ENCODE measurements at regions not wholly inside any gene's neighbourhood (a gene's known extent, or its start where the extent isn't known, plus 50 kb on each side); places are given as distances from the start of the nearest gene placed in this dataset.

- TF ChIP-seq ZNF384 (IDR thresholded peaks at IDR 0.05; ENCODE audit: borderline replicate concordance, low read depth, low read length) = no peak
- no peak for TF ChIP-seq SRF (IDR thresholded peaks at IDR 0.05; ENCODE audit: low read depth in 2 of 2, low read length in 2 of 2)
- no peak for TF ChIP-seq SUPT20H (IDR thresholded peaks at IDR 0.05; ENCODE audit: borderline replicate concordance, control insufficient read depth, low read depth, low read length)
- TF ChIP-seq E4F1 (IDR thresholded peaks at IDR 0.05; ENCODE audit: borderline replicate concordance, partially characterized antibody) = no peak
- no peak for TF ChIP-seq MAX (IDR thresholded peaks at IDR 0.05; ENCODE audit: low read depth, low read length)
- TF ChIP-seq CBX3 (IDR thresholded peaks at IDR 0.05; ENCODE audit: borderline replicate concordance, low read depth) = no peak
These were observed 56.0 kb upstream of the SORCS2 start (continued) for GRCh38 chr4:7136351-7136750.

GRCh38 chr4:7135389-7135746 is 57.0 kb upstream of the SORCS2 start:
- H3K4me1 ChIP-seq (ENCODE audit: control insufficient read depth, insufficient read depth, low read length) = no peaks in the 10 kb centered on the region
- FAIRE-seq (no peak), ATAC-seq (peak; percentile 34; the same call in 2 of the 3 replicates), DNase-seq (ENCODE audit: low read depth, low spot score) (no peak)
- no peak overlapping the region for H2AFZ ChIP-seq (ENCODE audit: control insufficient read depth, low read depth, low read length)
- in situ Hi-C loops (cut with MboI) = no loop called here
- BruUV-seq (replicated peaks) = no TSS peak
- H3K27me3 ChIP-seq (replicated peaks in 1 of 2; ENCODE audit: control insufficient read depth in 2 of 2, insufficient read depth in 2 of 2, low read length in 1 of 2) = no peaks in the 10 kb centered on the region
- ChIA-PET POLR2A (no interaction called here), RAD21 (ENCODE audit: unreplicated experiment) (no interaction called here), SMC1A (ENCODE audit: uncharacterized antibody, unreplicated experiment) (no interaction called here), CTCF (no interaction called here)
- no peak overlapping the region for H3K9ac ChIP-seq (ENCODE audit: control insufficient read depth, insufficient read depth, low read length)
- no peak overlapping the region for H3K27ac ChIP-seq (ENCODE audit: control insufficient read depth, insufficient read depth)
- H3K79me2 ChIP-seq (ENCODE audit: control insufficient read depth, insufficient read depth, low read length) = no peaks in the 10 kb centered on the region
- no peaks in the 10 kb centered on the region for H4K20me1 ChIP-seq (ENCODE audit: control insufficient read depth, insufficient read depth)
- H3K36me3 ChIP-seq (ENCODE audit: control insufficient read depth in 2 of 2, insufficient read depth in 2 of 2, low read length in 1 of 2) = no peaks in the 10 kb centered on the region
- H3K4me3 ChIP-seq = no peak overlapping the region
- WGBS (ENCODE audit: insufficient coverage, insufficient replicate concordance, low lambda C conversion rate, missing lambda C conversion rate) = 37% methylated on average over 13 of the region's 13 CpGs
- intact Hi-C loops (cut with micrococcal nuclease; ENCODE audit: unreplicated experiment) = no loop called here
- H3K4me2 ChIP-seq (ENCODE audit: control insufficient read depth, insufficient read depth) = no peak overlapping the region
- TF ChIP-seq EZH2 (IDR thresholded peaks at IDR 0.05; ENCODE audit: borderline replicate concordance, control insufficient read depth, low read depth, low read length) (no peak), CHD1 (IDR thresholded peaks at IDR 0.05; ENCODE audit: low read depth, low read length) (no peak), FOXK2 (IDR thresholded peaks at IDR 0.05) (no peak), KAT2A (conservative IDR thresholded peaks at IDR 0.05; ENCODE audit: control insufficient read depth, low read depth, low read length) (no peak), ZSCAN29 (IDR thresholded peaks at IDR 0.05) (no peak), FOXM1 (IDR thresholded peaks at IDR 0.05; ENCODE audit: low read depth, low read length) (no peak), SMAD1 (IDR thresholded peaks at IDR 0.05; ENCODE audit: low read depth, partially characterized antibody) (no peak), HDAC6 (IDR thresholded peaks at IDR 0.05; ENCODE audit: unreplicated experiment) (no peak), TCF7 (IDR thresholded peaks at IDR 0.05; ENCODE audit: borderline replicate concordance) (no peak), TCF12 (IDR thresholded peaks at IDR 0.05; ENCODE audit: low read depth, low read length) (no peak)
- H3K9me3 ChIP-seq (replicated peaks; ENCODE audit: control insufficient read depth, insufficient read depth, low read length) = no peaks in the 10 kb centered on the region; the same call in 2 of the 3 replicates

Measured in GM12878 (cell line).